Mesothelial cell of epicardium (in vitro differentiated cells): ENCODE measurements at regions not wholly inside any gene's neighbourhood (a gene's known extent, or its start where the extent isn't known, plus 50 kb on each side); places are given as distances from the start of the nearest gene placed in this dataset.
"Not testable (repeated sequence)": the region's sequence is repeated elsewhere in the genome, so short reads cannot be mapped to it uniquely, and the experiment has no call there.

Source experiments
- DNase-seq, 2 experiments: peaks; one replicate each; pipeline ENCODE4 v3.0.0; 2021; ENCODE audit warnings: low spot score in 2 of 2; ENCODE audit not compliant: unreplicated experiment in 2 of 2
- H3K27ac Mint-ChIP-seq: 2 replicates; pipeline ENCODE4 v1.8.0; 2021; ENCODE audit warnings: mixed read lengths
- H3K27me3 Mint-ChIP-seq: 2 replicates; pipeline ENCODE4 v1.8.0; 2021; ENCODE audit warnings: low read depth, mixed read lengths
- H3K36me3 Mint-ChIP-seq: 2 replicates; pipeline ENCODE4 v1.8.0; 2021; ENCODE audit warnings: mixed read lengths
- H3K4me1 Mint-ChIP-seq: 2 replicates; pipeline ENCODE4 v1.8.0; 2021; ENCODE audit warnings: mixed read lengths
- H3K4me3 Mint-ChIP-seq: 2 replicates; pipeline ENCODE4 v1.8.0; 2021; ENCODE audit warnings: mild to moderate bottlenecking, moderate library complexity, mixed read lengths
- H3K9me3 Mint-ChIP-seq: 2 replicates; pipeline ENCODE4 v1.8.0; 2021; ENCODE audit warnings: mixed read lengths
- TF ChIP-seq, protein P1 (sequence below): fragments of 200-600 bp; sonication (generic); IDR thresholded peaks from one replicate; pipeline ENCODE4 v1.5.0; 2021; ENCODE audit warnings: antibody characterized with exemption; ENCODE audit not compliant: unreplicated experiment

DNA sequence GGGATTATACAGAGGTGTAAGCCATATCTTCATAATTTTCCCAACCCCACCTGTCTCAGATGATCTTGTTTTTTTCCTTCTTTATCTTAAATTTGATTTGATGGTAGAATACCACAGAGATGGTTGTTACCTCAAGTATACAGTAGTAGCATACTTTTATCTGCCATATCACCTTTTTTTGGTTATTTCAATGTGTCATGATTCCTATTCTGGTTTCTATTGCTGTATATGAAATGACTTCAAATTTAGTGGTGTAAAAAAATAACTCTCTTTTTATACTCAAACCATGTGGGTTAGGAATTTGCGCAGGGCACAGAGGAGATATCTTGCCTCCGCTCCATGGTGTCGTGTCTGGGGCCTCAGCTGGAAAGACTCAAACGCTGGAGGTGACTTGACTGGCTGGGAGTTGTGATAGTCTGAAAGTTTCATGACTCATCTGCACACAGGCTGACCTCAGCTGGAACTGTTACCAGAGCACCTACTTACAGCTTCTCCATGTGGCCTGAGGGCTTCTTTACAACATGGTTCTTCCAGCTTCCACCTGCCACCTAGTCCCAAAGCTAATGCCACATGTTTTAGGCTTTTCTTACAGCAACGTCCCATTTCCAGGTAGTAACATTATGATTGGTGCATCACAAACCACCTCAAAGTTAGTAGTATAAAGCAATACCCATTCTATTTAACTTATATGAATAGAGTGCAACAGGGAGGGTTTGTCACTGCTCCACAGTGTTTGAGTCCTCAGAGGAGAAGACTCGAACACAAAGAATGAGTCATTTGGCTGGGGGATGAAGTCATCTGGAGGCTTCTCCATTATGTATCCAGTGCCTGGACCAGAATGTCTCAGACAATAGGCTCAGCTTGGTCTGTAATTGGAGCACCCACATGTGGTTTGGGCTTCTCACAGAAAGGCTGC lies 82.3 kb upstream of the XPO1 start:
- Mint-ChIP-seq H3K4me1 (no peaks in the 10 kb centered on the region), H3K36me3 (no peaks in the 10 kb centered on the region), H3K4me3 (no peak overlapping the region), H3K9me3 (no peaks in the 10 kb centered on the region), H3K27ac (no peak overlapping the region), H3K27me3 (no peaks in the 10 kb centered on the region)
- TF ChIP-seq, protein P1, sequence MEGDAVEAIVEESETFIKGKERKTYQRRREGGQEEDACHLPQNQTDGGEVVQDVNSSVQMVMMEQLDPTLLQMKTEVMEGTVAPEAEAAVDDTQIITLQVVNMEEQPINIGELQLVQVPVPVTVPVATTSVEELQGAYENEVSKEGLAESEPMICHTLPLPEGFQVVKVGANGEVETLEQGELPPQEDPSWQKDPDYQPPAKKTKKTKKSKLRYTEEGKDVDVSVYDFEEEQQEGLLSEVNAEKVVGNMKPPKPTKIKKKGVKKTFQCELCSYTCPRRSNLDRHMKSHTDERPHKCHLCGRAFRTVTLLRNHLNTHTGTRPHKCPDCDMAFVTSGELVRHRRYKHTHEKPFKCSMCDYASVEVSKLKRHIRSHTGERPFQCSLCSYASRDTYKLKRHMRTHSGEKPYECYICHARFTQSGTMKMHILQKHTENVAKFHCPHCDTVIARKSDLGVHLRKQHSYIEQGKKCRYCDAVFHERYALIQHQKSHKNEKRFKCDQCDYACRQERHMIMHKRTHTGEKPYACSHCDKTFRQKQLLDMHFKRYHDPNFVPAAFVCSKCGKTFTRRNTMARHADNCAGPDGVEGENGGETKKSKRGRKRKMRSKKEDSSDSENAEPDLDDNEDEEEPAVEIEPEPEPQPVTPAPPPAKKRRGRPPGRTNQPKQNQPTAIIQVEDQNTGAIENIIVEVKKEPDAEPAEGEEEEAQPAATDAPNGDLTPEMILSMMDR: no peak
- DNase-seq: no peak

DNA sequence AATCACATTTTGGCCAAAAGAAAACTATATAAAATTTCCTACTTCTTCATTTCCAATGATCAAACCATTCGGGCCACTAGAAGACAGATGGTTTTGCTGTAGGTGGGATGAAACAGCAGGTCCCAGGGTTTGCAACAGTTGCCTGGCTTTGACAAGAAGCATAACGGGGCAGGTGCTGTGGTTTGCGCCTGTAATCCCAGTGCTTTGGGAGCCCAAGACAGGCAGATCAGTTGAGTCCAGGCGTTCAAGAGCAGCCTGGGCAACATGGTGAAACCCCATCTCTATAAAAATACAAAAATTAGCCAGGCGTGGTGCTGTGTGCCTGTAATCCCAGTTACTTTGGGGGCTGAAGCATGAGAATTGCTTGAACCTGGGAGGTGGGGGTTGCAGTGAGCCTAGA lies 81.4 kb upstream of the XPO1 start:
- Mint-ChIP-seq H3K27me3 (no peaks in the 10 kb centered on the region), H3K9me3 (no peaks in the 10 kb centered on the region), H3K27ac (no peak overlapping the region), H3K36me3 (no peaks in the 10 kb centered on the region), H3K4me1 (no peaks in the 10 kb centered on the region), H3K4me3 (no peak overlapping the region)
- TF ChIP-seq, protein P1: no peak
- DNase-seq: no peak

DNA sequence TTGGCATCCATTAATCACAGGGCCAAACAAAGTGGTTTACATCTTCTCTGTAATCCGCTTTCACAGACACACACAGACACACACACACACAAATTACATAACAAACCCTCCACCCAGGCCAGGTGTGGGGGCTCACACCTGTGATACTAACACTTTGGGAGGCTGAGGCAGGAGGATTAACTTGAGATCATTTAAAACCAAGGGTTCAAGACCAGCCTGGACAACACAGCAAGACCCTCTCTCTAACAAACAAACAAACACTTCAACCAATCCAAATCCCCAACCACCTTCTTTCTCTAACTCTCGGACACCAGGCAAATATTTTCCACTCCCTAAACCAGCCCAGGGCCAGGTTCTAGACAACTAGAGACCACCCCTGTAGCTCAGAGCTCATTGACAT lies 79.5 kb upstream of the XPO1 start:
- Mint-ChIP-seq H3K4me1 (no peaks in the 10 kb centered on the region), H3K27ac (no peak overlapping the region), H3K9me3 (no peaks in the 10 kb centered on the region), H3K36me3 (no peaks in the 10 kb centered on the region), H3K4me3 (no peak overlapping the region), H3K27me3 (no peaks in the 10 kb centered on the region)
- TF ChIP-seq, protein P1: no peak
- no peak for DNase-seq

DNA sequence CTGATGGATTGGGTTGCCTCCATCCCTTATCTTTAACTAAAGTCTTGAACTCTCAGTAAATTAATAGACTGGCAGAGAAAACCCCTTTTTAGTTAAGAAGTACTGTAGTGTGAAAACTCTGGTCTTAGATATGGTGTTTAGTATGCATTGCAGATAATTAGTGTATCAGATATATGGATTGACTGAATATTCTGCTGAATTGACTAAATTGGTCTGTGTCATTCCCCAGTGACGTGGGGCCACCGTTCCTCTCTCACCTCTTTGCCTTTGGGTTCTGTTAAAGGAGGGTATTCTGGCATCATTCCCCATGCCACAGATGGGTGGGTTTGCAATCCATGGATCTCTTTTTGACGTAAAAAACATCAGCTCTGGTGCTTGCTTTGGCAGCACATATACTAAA lies 67.1 kb upstream of the XPO1 start:
- no peak overlapping the region for H3K27ac Mint-ChIP-seq
- H3K4me3 Mint-ChIP-seq: no peak overlapping the region
- no peaks in the 10 kb centered on the region for H3K4me1 Mint-ChIP-seq
- H3K27me3 Mint-ChIP-seq: no peaks in the 10 kb centered on the region
- TF ChIP-seq, protein P1: no peak
- no peaks in the 10 kb centered on the region for H3K9me3 Mint-ChIP-seq
- no peak for DNase-seq
- H3K36me3 Mint-ChIP-seq: no peaks in the 10 kb centered on the region

GRCh38 chr2:61604433-61604832 lies 66.3 kb upstream of the XPO1 start:
- no peaks in the 10 kb centered on the region for H3K9me3 Mint-ChIP-seq
- no peak for DNase-seq
- TF ChIP-seq, protein P1: no peak
- H3K36me3 Mint-ChIP-seq: no peaks in the 10 kb centered on the region
- H3K27me3 Mint-ChIP-seq: no peaks in the 10 kb centered on the region
- H3K4me1 Mint-ChIP-seq: no peaks in the 10 kb centered on the region
- no peak overlapping the region for H3K27ac Mint-ChIP-seq
- no peak overlapping the region for H3K4me3 Mint-ChIP-seq

DNA sequence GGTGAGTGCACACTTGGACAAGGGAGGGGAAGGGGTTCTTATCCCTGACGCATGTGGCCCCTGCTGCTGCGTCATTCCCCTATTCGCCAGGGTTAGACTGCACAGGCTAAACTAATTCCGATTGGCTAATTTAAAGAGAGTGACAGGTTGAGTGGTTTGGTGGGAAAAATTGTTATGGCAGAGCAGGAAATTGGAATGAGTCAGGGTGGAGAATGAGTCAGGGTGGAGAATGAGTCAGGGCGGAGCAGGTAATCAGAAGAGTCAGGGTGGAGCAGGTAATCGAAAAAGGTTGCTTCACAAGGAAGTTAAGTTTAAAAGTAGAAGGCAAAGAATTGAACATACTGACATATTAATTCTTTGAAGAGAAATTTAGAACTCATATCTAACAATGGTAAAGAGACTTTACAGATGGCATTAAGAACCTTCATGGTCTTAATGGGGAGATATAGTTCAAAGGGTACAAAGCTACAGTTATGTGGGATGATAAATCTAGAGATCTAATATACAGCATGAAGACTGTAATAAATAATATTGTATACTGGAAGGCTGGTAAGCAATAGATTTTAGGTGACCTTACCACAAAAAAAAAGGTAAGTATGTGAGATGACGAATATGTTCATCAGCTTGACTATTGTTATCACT lies 60.5 kb upstream of the XPO1 start:
- H3K4me1 Mint-ChIP-seq, H3K9me3 Mint-ChIP-seq, H3K4me3 Mint-ChIP-seq, DNase-seq, H3K27me3 Mint-ChIP-seq, H3K36me3 Mint-ChIP-seq, H3K27ac Mint-ChIP-seq: not testable (repeated sequence)
